Colonic mucosa (tissue), 4 donors: ENCODE measurements at regions not wholly inside any gene's neighbourhood (a gene's known extent, or its start where the extent isn't known, plus 50 kb on each side); places are given as distances from the start of the nearest gene placed in this dataset.

Experiments used
- DNase-seq: peaks from one replicate; pipeline ENCODE4 v3.0.0-alpha.2; 2020
- H3K27ac ChIP-seq: fragments of 200-600 bp; one replicate; pipeline ENCODE4 v1.8.0; 2021
- H3K27me3 ChIP-seq: fragments of 200-600 bp; one replicate; pipeline ENCODE4 v1.8.0; 2021
- H3K36me3 ChIP-seq: fragments of 200-600 bp; one replicate; pipeline ENCODE4 v1.8.0; 2021
- H3K4me1 ChIP-seq: fragments of 200-600 bp; one replicate; pipeline ENCODE4 v1.8.0; 2021; ENCODE audit warnings: mild to moderate bottlenecking
- H3K4me3 ChIP-seq: fragments of 200-600 bp; one replicate; pipeline ENCODE4 v1.8.0; 2021
- H3K9ac ChIP-seq, 2 donors: one replicate each; pipeline ENCODE4 v1.7.0; 2013; ENCODE audit warnings: control low read depth in 2 of 2, low read depth in 2 of 2, low read length in 2 of 2
- H3K9me3 ChIP-seq: fragments of 200-600 bp; one replicate; pipeline ENCODE4 v1.8.0; 2021
- CTCF ChIP-seq: fragments of 200-600 bp; IDR thresholded peaks from one replicate; pipeline ENCODE4 v1.8.0; 2022; ENCODE audit warnings: antibody characterized with exemption, mild to moderate bottlenecking
- intact Hi-C: fragments of 100-400 bp; cut with DNase I; formaldehyde crosslinking; loops from one replicate; pipeline ENCODE4 v1.14.1; 2022
- donor health status: healthy.
- donor health status: DM: no; HTN: no; CAD: no.
- donor health status: DM: no; HTN: no; CAD: no.

DNA sequence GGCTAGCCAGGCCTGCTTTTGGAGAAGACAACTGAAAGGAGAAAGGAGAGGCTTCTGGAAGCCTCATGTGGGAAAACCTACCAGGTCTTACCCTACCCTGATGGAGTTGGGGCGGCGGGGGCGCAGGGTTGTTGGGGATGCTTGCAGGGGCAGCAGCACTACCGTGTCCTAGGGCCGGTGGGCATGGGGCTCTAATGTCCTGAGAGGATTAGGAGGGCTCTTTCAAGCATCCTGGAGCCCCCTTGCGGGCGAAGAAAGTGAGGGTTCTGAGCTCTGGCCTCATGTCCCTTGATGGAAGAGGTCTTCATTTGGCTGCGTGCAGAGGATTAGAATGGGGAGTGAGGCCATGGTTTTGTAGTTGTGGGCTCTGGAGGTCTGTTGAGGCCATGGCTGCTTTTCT is 86.9 kb upstream of the PITX1 start:
- intact Hi-C loops, result no loop called here
- Histone ChIP-seq H3K36me3 (no peaks in the 10 kb centered on the region), H3K9ac (no peak overlapping the region), H3K4me3 (no peak overlapping the region), H3K27me3 (no peaks in the 10 kb centered on the region), H3K4me1 (no peaks in the 10 kb centered on the region), H3K27ac (no peak overlapping the region), H3K9me3 (no peaks in the 10 kb centered on the region)
- DNase-seq, result no peak
- TF ChIP-seq CTCF, result no peak

DNA sequence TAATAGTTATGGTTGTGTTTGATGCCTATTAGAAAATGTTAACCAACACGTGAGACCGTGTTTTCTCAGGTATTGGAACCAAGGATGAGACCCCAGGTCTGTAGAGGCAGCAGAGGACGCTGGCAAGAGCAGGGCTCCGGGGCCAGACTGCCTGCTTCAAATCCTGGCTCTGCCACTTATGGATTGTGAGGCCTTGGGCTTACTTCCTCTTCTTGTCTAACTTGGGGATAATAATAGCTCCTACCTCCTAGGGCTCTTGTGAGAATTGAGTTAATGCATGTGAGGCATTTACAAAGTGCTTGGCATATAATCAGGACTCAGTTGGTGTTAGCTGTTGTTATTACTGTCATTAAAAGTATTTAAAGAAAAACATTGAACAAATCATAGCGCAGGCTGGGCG is 85.5 kb upstream of the PITX1 start:
- H3K9ac ChIP-seq, result no peak overlapping the region
- H3K27me3 ChIP-seq, result no peaks in the 10 kb centered on the region
- no peaks in the 10 kb centered on the region for H3K4me1 ChIP-seq
- H3K27ac ChIP-seq, result no peak overlapping the region
- no peak for DNase-seq
- H3K4me3 ChIP-seq, result no peak overlapping the region
- intact Hi-C loops, result no loop called here
- TF ChIP-seq CTCF, result no peak
- no peaks in the 10 kb centered on the region for H3K36me3 ChIP-seq
- no peaks in the 10 kb centered on the region for H3K9me3 ChIP-seq

- DNase-seq, result no peak
- Histone ChIP-seq H3K27me3 (no peaks in the 10 kb centered on the region), H3K27ac (no peak overlapping the region), H3K9me3 (no peaks in the 10 kb centered on the region), H3K4me1 (no peaks in the 10 kb centered on the region), H3K4me3 (no peak overlapping the region), H3K36me3 (no peaks in the 10 kb centered on the region), H3K9ac (peak overlapping the region in 1 of 2 donors; percentile 12)
- intact Hi-C loops, result no loop called here
- TF ChIP-seq CTCF, result no peak
Measured at GRCh38 chr5:135117590-135117989, 83.6 kb upstream of the PITX1 start.

DNA sequence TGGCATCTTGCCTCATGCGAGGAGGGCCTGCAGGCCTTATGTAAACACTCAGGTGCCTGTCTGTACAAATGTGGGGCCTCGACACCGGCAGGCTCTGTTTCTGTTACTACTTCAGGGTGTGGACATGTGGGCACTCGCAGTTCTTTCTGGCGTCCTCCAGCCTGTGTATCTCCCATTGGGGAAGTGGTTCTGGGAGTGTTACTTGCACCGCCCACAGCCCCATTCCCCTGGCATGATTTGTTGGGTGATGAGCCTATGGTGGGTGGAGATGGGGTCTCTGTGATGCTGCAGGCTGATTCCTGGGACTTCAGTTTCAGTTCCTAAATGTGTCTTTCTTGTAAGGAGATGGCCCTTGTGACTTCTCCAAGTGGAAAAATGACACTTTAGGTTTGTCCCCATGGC is 82.1 kb upstream of the PITX1 start:
- DNase-seq, result no peak
- intact Hi-C loops, result no loop called here

GRCh38 chr5:135115591-135115990 is 81.6 kb upstream of the PITX1 start:
- no peak for DNase-seq
- Histone ChIP-seq H3K9ac (no peak overlapping the region), H3K27me3 (no peaks in the 10 kb centered on the region), H3K4me3 (no peak overlapping the region), H3K9me3 (no peaks in the 10 kb centered on the region), H3K27ac (no peak overlapping the region), H3K36me3 (no peaks in the 10 kb centered on the region), H3K4me1 (no peaks in the 10 kb centered on the region)
- intact Hi-C loops, result no loop called here
- TF ChIP-seq CTCF, result no peak

More for the DNA sequence above, 82.1 kb upstream of the PITX1 start:
- Histone ChIP-seq H3K9me3 (no peaks in the 10 kb centered on the region), H3K4me1 (no peaks in the 10 kb centered on the region), H3K27ac (no peak overlapping the region), H3K4me3 (no peak overlapping the region), H3K27me3 (no peaks in the 10 kb centered on the region), H3K36me3 (no peaks in the 10 kb centered on the region), H3K9ac (no peak overlapping the region)
- no peak for TF ChIP-seq CTCF

DNA sequence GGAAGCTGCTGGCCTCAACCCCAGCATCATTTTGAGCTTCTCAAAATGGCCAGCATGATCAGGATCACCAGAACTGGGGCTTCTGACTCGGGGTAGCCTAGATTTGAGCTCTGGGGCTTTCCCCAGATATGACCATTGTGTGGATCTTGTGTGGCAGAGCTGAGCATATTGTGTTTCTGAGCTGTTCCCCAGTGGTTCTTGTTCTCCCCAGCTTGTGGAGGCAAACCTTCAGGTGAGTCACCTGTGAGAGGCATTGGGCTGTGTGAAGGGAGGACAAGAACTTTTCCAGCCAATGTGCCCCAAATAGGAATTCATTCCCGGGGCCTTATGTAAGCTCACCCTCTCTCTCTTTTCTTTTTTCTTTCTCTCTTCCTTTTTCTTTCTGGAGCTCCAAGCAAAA is 80.7 kb upstream of the PITX1 start:
- Histone ChIP-seq H3K9ac (no peak overlapping the region), H3K27me3 (no peaks in the 10 kb centered on the region), H3K9me3 (no peaks in the 10 kb centered on the region), H3K4me3 (no peak overlapping the region), H3K4me1 (no peaks in the 10 kb centered on the region), H3K36me3 (no peaks in the 10 kb centered on the region), H3K27ac (no peak overlapping the region)
- no peak for TF ChIP-seq CTCF
- no peak for DNase-seq
- intact Hi-C loops, result no loop called here
